Lower leg skin (tissue), 4 donors: ENCODE measurements at regions not wholly inside any gene's neighbourhood (a gene's known extent, or its start where the extent isn't known, plus 50 kb on each side); places are given as distances from the start of the nearest gene placed in this dataset.

ENCODE experiments used
- DNase-seq, 2 donors: peaks; one replicate each; pipeline ENCODE4 v3.0.0-alpha.2; 2019; ENCODE audit warnings: low spot score in 2 of 2
- H3K4me3 ChIP-seq: fragments of 200-600 bp; sonication (generic); 2 replicates; pipeline ENCODE4 v1.5.1; 2017; ENCODE audit warnings: mild to moderate bottlenecking, low read depth; ENCODE audit not compliant: poor library complexity, severe bottlenecking
- POLR2A ChIP-seq, 2 donors: fragments of 450-650 bp; IDR thresholded peaks; one replicate each; pipeline ENCODE4 v1.6.1; 2016 to 2017; ENCODE audit warnings: antibody characterized with exemption in 2 of 2, mild to moderate bottlenecking in 1 of 2, moderate library complexity in 1 of 2
- WGBS, 2 donors: methylation state at CpG; one replicate each; pipeline ENCODE4 v1.1.5; 2018; 5-methylcytosine and 5-hydroxymethylcytosine counted together
- intact Hi-C: fragments of 100-400 bp; cut with DNase I; formaldehyde crosslinking; loops from one replicate; pipeline ENCODE4 v1.15.0; 2023; ENCODE audit warnings: low total_unique reads
- TF ChIP-seq, protein P1 (sequence below), 3 donors: fragments of 450-650 bp; IDR thresholded peaks; one replicate each; pipeline ENCODE4 v1.5.1; 2016; ENCODE audit warnings: antibody characterized with exemption in 3 of 3, mild to moderate bottlenecking in 3 of 3, moderate library complexity in 2 of 3

DNA sequence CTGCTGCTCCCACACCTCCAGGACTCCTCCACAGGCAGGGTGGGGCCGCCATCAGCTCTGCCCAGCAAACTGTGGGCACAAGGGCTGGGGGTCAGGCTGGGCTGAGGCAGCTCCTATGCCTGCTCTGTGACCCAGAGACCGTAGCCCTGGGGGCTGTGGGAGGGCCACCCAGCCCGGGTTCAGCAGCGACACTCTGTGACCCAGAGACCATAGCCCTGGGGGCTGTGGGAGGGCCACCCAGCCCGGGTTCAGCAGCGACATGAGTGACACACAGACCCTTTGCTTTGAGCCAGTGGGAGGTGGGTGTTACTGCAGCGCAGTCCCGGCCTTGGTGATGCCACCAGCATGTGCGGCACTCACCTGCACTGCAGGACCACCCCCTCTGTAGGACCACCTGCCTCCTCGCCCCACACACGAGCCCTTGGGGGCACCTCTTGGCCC is 118.9 kb upstream of the LPCAT1 start:
- no peak for DNase-seq
- WGBS, 2 donors, result 74 to 76% methylated on average over 10 to 11 of the region's 11 CpGs
- intact Hi-C loops, result loop anchor here (5.0 kb wide), 1 partner anchor 475 kb away; no protein-coding TSS in a partner anchor
- H3K4me3 ChIP-seq, result no peak overlapping the region
- TF ChIP-seq, protein P1, sequence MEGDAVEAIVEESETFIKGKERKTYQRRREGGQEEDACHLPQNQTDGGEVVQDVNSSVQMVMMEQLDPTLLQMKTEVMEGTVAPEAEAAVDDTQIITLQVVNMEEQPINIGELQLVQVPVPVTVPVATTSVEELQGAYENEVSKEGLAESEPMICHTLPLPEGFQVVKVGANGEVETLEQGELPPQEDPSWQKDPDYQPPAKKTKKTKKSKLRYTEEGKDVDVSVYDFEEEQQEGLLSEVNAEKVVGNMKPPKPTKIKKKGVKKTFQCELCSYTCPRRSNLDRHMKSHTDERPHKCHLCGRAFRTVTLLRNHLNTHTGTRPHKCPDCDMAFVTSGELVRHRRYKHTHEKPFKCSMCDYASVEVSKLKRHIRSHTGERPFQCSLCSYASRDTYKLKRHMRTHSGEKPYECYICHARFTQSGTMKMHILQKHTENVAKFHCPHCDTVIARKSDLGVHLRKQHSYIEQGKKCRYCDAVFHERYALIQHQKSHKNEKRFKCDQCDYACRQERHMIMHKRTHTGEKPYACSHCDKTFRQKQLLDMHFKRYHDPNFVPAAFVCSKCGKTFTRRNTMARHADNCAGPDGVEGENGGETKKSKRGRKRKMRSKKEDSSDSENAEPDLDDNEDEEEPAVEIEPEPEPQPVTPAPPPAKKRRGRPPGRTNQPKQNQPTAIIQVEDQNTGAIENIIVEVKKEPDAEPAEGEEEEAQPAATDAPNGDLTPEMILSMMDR (IDR thresholded peaks at IDR 0.05), result no peak
- TF ChIP-seq POLR2A (IDR thresholded peaks at IDR 0.05), result no peak

DNA sequence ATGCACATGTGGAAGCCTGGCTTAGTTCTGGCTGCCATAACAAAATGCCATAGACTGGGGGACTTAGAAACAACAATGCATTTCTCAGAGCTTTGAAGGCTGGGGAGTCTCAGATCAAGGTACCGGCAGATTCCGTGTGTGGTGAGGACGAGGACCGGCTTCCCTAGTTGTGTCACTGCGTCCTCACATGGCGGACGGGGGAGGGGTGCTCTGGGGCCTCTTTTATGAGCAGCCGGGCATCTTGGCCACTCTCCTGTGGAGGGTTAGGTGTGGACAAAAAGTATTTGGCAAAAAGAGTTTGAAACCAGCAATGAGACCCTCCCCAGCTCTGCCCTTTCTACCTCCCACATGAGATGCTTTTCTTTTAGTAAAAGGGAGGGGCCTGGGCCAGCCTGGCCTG is 118.5 kb upstream of the LPCAT1 start:
- DNase-seq, result no peak
- TF ChIP-seq, protein P1 (IDR thresholded peaks at IDR 0.05), result no peak
- no peak for TF ChIP-seq POLR2A (IDR thresholded peaks at IDR 0.05)
- H3K4me3 ChIP-seq, result no peak overlapping the region
- WGBS, 2 donors, result 65 to 66% methylated on average over 8 of the region's 8 CpGs
- intact Hi-C loops, result loop anchor here (5.0 kb wide), 1 partner anchor 475 kb away; no protein-coding TSS in a partner anchor

DNA sequence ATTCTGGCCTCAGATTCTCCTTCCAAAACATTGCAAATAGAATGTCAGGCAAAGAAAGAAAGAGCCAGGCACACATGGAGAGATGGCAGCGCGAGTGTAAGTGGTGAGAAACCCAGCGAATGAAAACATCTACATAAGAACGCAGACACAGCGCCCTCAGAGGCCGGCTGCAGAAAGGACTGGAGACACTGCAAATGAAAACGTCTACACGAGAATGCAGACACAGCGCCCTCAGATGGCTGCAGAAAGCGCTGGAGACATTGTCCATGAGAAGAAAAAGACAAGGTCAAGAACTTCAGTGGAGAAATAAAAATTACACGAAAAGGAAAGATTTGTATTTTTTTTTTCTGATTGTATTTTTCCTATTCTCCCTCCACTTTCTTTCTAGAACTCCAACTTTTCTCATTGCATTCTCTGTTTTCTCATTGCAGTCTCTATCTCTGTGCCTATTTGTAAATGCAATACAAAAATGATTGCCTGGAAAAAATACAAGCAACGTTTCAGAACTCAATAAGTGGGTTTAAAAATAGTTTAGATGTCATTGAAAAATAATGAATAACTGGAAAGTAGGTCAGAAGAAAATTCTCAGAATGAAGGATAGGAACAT is 117.9 kb upstream of the LPCAT1 start:
- H3K4me3 ChIP-seq, result no peak overlapping the region
- peak; percentile 86 to 95 for DNase-seq
- intact Hi-C loops, result loop anchor here (5.0 kb wide), 1 partner anchor 474 kb away; no protein-coding TSS in a partner anchor
- TF ChIP-seq, protein P1 (IDR thresholded peaks at IDR 0.05), result peak in 1 of 3 donors; percentile 78
- no peak for TF ChIP-seq POLR2A (IDR thresholded peaks at IDR 0.05)
- 1 to 2% methylated on average over 12 of the region's 12 CpGs for WGBS, 2 donors

DNA sequence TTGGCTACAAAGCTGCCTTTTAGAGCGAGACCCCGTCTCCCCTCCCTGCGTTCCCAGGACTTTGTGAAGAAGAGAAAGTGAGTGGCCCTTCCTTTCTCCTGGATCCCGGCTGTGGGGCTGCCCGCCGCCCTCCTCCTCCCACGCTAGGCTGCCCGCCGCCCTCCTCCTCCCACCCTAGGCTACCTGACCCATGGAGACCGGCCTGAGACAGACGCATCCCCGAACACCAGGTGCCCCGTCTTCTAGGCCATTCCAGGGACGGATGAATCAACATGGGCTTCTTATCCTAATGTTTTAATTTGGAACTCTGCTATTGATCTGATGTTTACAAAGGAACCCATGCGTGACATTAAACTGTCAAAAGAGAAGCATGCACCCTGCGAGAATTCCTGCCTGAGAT is 117.3 kb upstream of the LPCAT1 start:
- DNase-seq, result peak in 1 of 2 donors; percentile 76
- intact Hi-C loops, result loop anchor here (5.0 kb wide), 1 partner anchor 474 kb away; no protein-coding TSS in a partner anchor
- TF ChIP-seq, protein P1 (IDR thresholded peaks at IDR 0.05), result no peak
- TF ChIP-seq POLR2A (IDR thresholded peaks at IDR 0.05), result no peak
- WGBS, 2 donors, result 83 to 92% methylated on average over 16 of the region's 16 CpGs
- no peak overlapping the region for H3K4me3 ChIP-seq

DNA sequence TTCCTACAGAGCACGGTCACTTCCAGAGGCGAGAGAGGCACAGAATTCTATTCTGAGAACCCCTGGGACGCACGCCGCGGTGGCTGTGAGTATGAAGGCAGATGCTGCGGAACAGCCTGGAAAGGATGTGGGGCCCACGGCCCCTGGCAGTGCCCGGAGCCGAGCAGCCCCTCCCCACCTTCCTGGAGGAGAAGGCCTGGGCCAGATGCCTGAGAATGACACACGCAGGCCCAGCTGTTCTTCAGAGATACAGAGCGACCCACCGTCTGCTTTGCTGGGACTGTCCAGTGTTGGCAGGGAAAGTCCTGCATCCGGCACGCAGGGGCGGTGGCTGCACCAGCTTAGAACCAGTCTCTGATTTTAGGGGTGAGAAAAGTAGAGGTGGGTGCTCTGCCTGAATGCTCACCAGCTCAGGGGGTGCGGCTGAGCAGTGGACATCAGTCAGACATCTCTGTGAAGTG is 116.7 kb upstream of the LPCAT1 start:
- H3K4me3 ChIP-seq, result no peak overlapping the region
- DNase-seq, result peak in 1 of 2 donors; percentile 70
- intact Hi-C loops, result loop anchor here (5.0 kb wide), 1 partner anchor 473 kb away; no protein-coding TSS in a partner anchor
- TF ChIP-seq, protein P1 (IDR thresholded peaks at IDR 0.05), result no peak
- TF ChIP-seq POLR2A (IDR thresholded peaks at IDR 0.05), result no peak
- 84 to 85% methylated on average over 17 of the region's 17 CpGs for WGBS, 2 donors
